GM18502 (cell line): ENCODE measurements at regions not wholly inside any gene's neighbourhood (a gene's known extent, or its start where the extent isn't known, plus 50 kb on each side); places are given as distances from the start of the nearest gene placed in this dataset.

Experiments
- ATAC-seq: cut with Tn5 transposase; IDR thresholded peaks from one replicate; pipeline ENCODE4 v1.9.1; 2021; ENCODE audit warnings: mild to moderate bottlenecking; ENCODE audit not compliant: unreplicated experiment, poor library complexity

DNA sequence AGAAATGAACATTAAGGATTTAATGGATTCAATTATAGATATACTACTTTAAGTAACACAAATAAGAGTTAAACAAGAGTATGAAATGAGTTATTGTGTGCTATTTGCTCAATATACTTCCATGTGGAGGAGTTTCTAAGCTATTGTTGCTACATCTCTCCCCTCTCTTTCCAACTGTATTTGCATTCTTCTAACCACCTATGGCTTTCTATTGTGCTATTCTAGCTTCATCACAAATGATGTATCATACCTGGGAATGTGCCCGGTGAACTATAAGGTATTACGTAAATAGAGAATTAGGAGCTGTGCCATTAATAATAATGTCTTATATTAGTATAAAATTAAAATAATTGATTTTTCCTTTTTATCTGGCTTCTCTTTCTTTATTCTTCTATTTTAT lies 87.1 kb upstream of the PLEKHG7 start:
- ATAC-seq, result no peak

DNA sequence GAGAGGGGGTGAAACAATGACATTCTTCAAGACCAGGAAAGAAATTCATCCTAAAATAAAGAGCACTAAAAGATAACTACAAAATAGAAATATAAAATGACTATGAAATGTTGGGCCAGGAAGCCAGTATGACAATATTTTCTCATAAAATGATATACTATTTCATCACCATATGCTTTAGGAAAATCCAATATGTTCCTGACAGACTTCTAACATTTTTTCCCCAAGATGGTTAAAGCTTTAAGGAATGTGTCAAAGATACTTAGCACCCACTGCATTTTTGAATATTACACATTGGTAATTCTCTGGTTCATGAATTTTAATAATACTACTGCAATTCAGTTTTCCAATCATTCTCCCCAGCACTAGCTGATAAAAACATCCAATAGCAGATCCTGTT lies 87.7 kb upstream of the PLEKHG7 start:
- ATAC-seq, result no peak

- no peak for ATAC-seq
Observed at GRCh38 chr12:92614502-92614901, 88.3 kb upstream of the PLEKHG7 start.

DNA sequence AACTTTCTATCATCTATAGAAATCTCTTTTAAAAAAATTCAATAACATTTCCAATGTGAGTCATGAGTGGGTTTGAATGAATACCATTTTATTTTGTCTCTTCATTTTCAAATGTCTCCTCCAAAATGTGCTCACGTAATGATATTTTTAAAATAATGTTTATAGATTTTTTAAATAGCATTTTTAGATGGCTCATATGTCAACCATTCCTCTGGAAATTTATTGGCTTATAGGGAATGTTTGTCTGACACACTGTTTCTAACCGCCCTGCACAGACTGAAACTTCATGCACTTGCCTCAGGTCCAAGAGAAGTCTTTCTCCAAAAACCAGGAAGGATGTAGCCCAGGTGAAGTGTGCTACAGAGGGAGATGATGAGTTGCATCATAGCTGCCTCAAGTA lies 88.8 kb upstream of the PLEKHG7 start:
- ATAC-seq, result no peak

- ATAC-seq, result peak; percentile 48
Observed at GRCh38 chr12:92612611-92613010, 90.2 kb upstream of the PLEKHG7 start.

DNA sequence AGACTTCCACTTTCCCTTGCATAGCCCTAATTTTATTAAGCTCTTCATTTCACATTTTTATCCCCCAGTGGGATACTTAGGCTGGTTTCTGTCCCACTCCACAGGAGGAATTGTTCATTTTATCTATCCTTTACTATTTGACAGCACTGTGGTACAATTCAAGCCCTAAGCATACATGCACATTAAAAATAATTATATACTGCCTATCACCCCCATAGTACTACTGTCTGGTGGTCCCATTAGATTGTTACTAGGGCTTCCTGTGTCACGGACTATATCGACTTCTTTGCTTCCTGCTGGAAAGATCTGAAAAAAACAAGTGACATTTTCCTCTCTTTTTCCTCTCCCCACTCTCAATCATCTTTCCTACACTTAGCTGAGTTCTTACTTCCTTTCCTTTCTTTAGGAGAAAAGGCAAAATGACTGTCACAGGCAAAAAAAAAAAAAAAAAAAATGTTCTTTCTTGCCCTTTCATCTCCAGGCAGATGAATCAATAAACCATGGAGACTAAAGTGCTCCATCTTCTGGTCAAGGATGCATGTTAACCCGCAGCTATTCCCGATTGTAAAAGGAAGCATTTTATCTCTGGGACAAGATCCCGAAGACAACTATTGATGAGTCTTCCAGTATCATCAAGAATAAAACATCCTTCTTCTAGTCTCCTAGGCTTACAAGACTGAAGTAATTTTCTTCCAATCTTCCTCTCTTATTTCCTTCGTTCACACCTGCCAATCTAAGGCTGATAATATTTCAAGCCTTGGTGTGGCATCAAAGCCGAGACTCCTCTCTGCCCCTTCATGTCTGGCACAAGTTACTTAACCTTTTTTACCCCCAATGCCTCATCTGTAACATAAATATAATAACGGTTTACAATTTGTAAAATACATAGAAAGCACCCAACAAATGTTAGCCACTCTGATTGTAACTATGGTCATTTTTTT lies 94.4 kb upstream of the PLEKHG7 start:
- ATAC-seq, result no peak

DNA sequence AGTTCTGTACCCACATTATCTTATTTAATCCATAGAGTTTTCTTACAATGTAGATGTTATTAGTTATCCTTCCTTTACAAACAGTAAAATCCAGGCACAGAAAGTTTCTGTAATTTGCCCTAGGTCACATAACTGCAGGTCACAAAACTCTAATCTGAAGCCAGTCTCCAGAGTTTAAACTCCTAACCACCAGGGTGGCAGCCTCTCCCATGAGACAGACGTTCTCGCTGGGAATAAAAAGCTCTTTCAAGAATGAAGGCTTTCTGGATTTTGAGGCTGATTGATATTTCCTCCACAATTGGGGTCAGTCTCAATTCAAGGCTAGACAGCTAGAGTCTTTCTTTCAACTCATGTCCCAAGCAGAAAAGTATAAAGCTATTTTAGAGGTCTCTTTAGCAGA lies 95.8 kb upstream of the PLEKHG7 start:
- no peak for ATAC-seq

DNA sequence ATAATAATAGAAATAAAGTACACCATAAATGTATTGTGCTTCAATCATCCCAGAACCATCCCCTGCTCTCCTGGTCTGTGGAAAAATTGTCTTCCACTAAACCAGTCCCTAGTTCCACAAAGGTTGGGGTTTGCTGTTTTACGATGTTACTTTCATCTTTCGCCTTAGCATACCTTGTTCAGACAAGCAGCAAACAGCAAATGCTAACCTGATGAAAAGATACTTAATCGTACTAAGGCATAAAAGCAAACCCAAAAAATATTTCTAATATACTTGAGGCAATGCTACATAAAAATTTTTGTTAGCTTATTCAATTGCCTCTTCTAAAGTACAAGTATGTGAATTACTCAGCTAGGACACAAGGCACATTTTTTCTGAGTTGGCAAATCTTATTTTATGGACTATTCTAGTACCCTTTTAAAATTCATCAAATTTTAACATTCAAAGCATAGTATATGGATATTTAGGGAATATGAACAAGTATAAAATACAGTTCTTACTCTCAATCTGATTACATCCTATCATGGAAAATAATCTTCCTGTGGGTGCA lies 97.1 kb upstream of the PLEKHG7 start:
- ATAC-seq, result no peak

- ATAC-seq, result no peak
Observed at GRCh38 chr12:92604786-92605185, 98.0 kb upstream of the PLEKHG7 start.

DNA sequence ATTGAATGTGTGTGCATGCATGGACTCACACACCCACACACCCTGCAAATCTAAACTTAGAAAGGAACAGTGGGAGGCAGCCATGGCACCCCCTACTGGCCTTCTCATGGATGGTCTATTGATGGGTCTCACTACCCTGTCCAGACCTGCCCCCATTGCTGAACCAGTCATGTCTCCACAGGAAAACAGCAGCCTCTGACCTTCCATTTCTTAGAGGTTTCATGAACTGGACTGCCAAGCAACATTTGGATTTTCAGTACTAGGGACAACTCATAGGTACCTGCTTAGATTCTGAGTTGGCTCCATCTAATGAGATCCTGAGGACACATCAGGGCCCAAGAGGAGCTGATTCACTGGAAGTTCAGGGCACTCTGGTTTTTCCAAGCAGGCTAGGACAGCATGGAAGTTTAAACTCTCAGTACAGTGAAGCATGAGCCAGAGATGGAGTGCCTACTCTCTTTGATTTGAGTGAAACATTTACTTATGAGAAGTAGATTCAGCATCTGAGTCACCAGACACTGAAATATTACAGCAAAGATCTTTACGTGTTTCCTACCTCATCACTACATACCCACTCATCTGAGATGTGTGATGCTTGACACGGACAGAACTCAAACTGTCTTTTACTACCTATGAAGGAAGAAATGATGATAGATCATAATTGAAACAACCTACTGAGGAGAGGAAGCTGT lies 98.9 kb upstream of the PLEKHG7 start:
- ATAC-seq, result no peak

- no peak for ATAC-seq
Observed at GRCh38 chr12:92602930-92603623, 99.7 kb upstream of the PLEKHG7 start.

DNA sequence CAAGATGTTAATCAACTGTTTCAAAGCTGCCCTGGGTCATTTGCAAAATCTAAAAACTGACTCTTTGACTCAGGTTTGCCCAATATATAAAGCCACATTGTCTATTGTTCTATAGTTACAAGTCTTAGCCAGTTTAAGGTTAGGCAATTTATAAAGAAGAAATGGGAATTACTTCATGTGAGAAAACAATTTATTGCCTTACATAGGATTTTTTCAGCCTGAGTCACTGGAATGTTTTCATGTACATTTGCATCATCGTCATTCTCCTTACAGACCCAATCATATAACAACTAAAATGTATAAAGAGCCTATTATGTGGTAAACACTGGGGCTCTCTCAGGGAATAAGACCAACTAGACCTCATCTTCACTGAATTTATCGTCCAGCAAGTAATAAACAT lies 100.3 kb upstream of the PLEKHG7 start:
- no peak for ATAC-seq

GRCh38 chr12:92601680-92602079 lies 101.1 kb upstream of the PLEKHG7 start:
- ATAC-seq, result no peak

- ATAC-seq, result no peak
Observed at GRCh38 chr12:92601176-92601575, 101.6 kb upstream of the PLEKHG7 start.

- no peak for ATAC-seq
Observed at GRCh38 chr12:92600052-92600451, 102.7 kb upstream of the PLEKHG7 start.

DNA sequence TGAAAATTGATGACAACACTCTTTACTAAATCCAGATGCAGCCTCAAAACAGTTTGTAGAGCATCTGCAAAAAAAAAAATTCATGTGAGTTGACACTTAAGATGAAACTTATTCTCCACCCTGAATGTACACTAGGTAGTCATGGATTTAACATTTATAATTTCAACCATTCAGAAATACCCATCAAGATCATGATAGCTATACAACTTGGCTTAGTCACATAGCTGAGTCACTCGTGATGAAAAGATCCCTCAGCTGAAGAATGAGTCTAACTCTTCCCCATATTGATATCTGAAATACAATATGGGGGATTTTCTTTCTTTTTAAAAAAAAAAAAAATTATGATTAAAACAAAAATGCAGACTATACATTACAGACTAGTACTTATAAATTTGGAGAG lies 104.8 kb upstream of the PLEKHG7 start:
- no peak for ATAC-seq

DNA sequence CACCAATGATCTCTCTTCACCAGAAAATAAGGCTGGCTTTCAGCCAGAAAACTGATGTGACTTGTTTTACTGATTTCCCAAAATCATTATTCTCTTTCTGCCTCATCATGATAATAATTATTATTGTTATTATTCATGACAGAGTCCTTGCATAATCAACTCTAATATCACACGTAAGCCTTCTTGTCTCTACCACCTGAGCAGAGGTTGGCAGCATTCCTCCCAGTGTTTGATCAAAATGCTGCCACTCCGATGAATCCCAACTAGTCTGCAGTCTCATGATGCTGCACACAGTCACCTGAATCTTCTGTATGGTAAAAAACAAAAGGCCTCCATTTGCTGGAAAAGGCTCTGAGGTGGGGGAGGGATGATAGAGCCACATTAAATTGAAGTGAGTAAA lies 105.7 kb upstream of the PLEKHG7 start:
- ATAC-seq, result no peak

GRCh38 chr12:92596383-92596782 lies 106.4 kb upstream of the PLEKHG7 start:
- ATAC-seq, result no peak

GRCh38 chr12:92595663-92596062 lies 107.1 kb upstream of the PLEKHG7 start:
- no peak for ATAC-seq

DNA sequence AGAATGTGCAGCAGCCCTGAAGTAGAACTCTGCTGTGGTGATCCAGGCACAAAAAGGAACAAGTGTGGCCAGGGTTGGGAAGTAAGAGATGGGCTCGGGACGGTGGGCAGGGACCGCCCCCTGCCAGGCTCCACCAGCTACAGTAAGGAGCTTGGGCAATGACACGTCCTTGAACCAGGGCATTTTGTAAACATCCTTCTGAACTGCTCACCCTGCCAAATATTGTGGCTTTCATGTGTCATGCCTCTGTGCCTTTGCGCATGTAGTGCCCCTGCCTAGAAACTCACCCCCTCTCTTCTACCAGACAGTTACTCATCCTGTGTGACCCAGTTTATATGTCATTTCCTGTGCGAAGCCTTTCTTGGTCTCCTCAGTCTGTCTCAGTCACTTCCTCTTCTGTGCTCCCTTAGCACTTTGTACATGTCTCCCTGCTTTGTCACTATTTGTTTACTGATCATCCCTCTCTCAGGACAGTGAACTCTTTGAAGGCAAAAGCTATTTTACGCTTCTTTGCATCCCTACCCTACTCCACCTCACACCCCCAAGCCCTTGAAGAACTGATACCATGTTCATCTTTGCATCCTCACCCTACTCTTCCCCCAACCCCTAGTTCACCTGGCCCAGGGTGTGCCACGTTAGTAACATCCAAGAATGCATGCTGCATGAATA lies 108.9 kb upstream of the PLEKHG7 start:
- ATAC-seq, result peak; percentile 100
